ENCODE measurements at regions not wholly inside any gene's neighbourhood (a gene's known extent, or its start where the extent isn't known, plus 50 kb on each side); places are given as distances from the start of the nearest gene placed in this dataset.
A peak's percentile ranks its signal among the peaks of the same experiment; 100 is the strongest.

- DNase-seq, result no peak
Observed at GRCh38 chr7:25861601-25862260, 290.3 kb upstream of the NFE2L3 start.

- DNase-seq, result peak; percentile 99
Observed at GRCh38 chr7:25862261-25863004, 289.6 kb upstream of the NFE2L3 start.

GRCh38 chr7:25863005-25863728 is 288.8 kb upstream of the NFE2L3 start:
- no peak for DNase-seq

GRCh38 chr7:25863729-25864110 is 288.3 kb upstream of the NFE2L3 start:
- DNase-seq, result no peak

GRCh38 chr7:25864511-25864910 is 287.5 kb upstream of the NFE2L3 start:
- DNase-seq, result no peak

- DNase-seq, result no peak
Observed at GRCh38 chr7:25864943-25865751, 286.9 kb upstream of the NFE2L3 start.

- DNase-seq, result no peak
Observed at GRCh38 chr7:25868509-25868908, 283.5 kb upstream of the NFE2L3 start.

GRCh38 chr7:25870574-25870973 is 281.4 kb upstream of the NFE2L3 start:
- DNase-seq, result no peak

- DNase-seq, result no peak
Observed at GRCh38 chr7:25876092-25876491, 275.9 kb upstream of the NFE2L3 start.

- no peak for DNase-seq
Observed at GRCh38 chr7:25877802-25878789, 273.9 kb upstream of the NFE2L3 start.

GRCh38 chr7:25879799-25880198 is 272.2 kb upstream of the NFE2L3 start:
- no peak for DNase-seq

GRCh38 chr7:25881317-25882037 is 270.5 kb upstream of the NFE2L3 start:
- no peak for DNase-seq

GRCh38 chr7:25882151-25882773 is 269.7 kb upstream of the NFE2L3 start:
- no peak for DNase-seq

GRCh38 chr7:25884265-25884828 is 267.7 kb upstream of the NFE2L3 start:
- DNase-seq, result no peak

GRCh38 chr7:25885057-25885576 is 266.9 kb upstream of the NFE2L3 start:
- DNase-seq, result no peak

- DNase-seq, result no peak
Observed at GRCh38 chr7:25886387-25887240, 265.4 kb upstream of the NFE2L3 start.

GRCh38 chr7:25887266-25887665 is 264.7 kb upstream of the NFE2L3 start:
- no peak for DNase-seq

Measured in left kidney (tissue), 1 donor.